ENCODE measurements at regions not wholly inside any gene's neighbourhood (a gene's known extent, or its start where the extent isn't known, plus 50 kb on each side); places are given as distances from the start of the nearest gene placed in this dataset.

- TF ChIP-seq CTCF (IDR thresholded peaks at IDR 0.05; ENCODE audit: low read depth, low read length, missing control alignments) = no peak
- H3K4me3 ChIP-seq (replicated peaks; ENCODE audit: low read depth, low read length) = no peak overlapping the region
- no peak for DNase-seq (ENCODE audit: extremely low read depth, low read depth)
These were observed 93.7 kb upstream of the SRSF6 start for GRCh38 chr20:43364001-43364400.

- DNase-seq (ENCODE audit: extremely low read depth, low read depth) = no peak
- TF ChIP-seq CTCF (IDR thresholded peaks at IDR 0.05; ENCODE audit: low read depth, low read length, missing control alignments) = no peak
- no peak overlapping the region for H3K4me3 ChIP-seq (replicated peaks; ENCODE audit: low read depth, low read length)
These were observed 94.2 kb upstream of the SRSF6 start for GRCh38 chr20:43363506-43363905.

GRCh38 chr20:43361526-43361925 lies 96.2 kb upstream of the SRSF6 start:
- H3K4me3 ChIP-seq (replicated peaks; ENCODE audit: low read depth, low read length) = no peak overlapping the region
- TF ChIP-seq CTCF (IDR thresholded peaks at IDR 0.05; ENCODE audit: low read depth, low read length, missing control alignments) = no peak
- DNase-seq (ENCODE audit: extremely low read depth, low read depth) = no peak

- no peak for DNase-seq (ENCODE audit: extremely low read depth, low read depth)
- no peak for TF ChIP-seq CTCF (IDR thresholded peaks at IDR 0.05; ENCODE audit: low read depth, low read length, missing control alignments)
- no peak overlapping the region for H3K4me3 ChIP-seq (replicated peaks; ENCODE audit: low read depth, low read length)
These were observed 97.7 kb upstream of the SRSF6 start for GRCh38 chr20:43360016-43360415.

- no peak for DNase-seq (ENCODE audit: extremely low read depth, low read depth)
- no peak for TF ChIP-seq CTCF (IDR thresholded peaks at IDR 0.05; ENCODE audit: low read depth, low read length, missing control alignments)
- H3K4me3 ChIP-seq (replicated peaks; ENCODE audit: low read depth, low read length) = no peak overlapping the region
These were observed 98.9 kb upstream of the SRSF6 start for GRCh38 chr20:43358811-43359210.

GRCh38 chr20:43357352-43357751 lies 100.3 kb upstream of the SRSF6 start:
- H3K4me3 ChIP-seq (replicated peaks; ENCODE audit: low read depth, low read length) = no peak overlapping the region
- no peak for TF ChIP-seq CTCF (IDR thresholded peaks at IDR 0.05; ENCODE audit: low read depth, low read length, missing control alignments)
- DNase-seq (ENCODE audit: extremely low read depth, low read depth) = no peak

- no peak for DNase-seq (ENCODE audit: extremely low read depth, low read depth)
- no peak overlapping the region for H3K4me3 ChIP-seq (replicated peaks; ENCODE audit: low read depth, low read length)
- TF ChIP-seq CTCF (IDR thresholded peaks at IDR 0.05; ENCODE audit: low read depth, low read length, missing control alignments) = no peak
These were observed 102.1 kb upstream of the SRSF6 start for GRCh38 chr20:43355610-43356009.
